ENCODE measurements at regions not wholly inside any gene's neighbourhood (a gene's known extent, or its start where the extent isn't known, plus 50 kb on each side); places are given as distances from the start of the nearest gene placed in this dataset.

GRCh38 chr6:113486199-113486598, 370.9 kb upstream of the MARCKS start:
- peak in 1 of 2 donors; percentile 4 for DNase-seq

GRCh38 chr6:113487489-113488058, 369.6 kb upstream of the MARCKS start:
- DNase-seq, result no peak

DNA sequence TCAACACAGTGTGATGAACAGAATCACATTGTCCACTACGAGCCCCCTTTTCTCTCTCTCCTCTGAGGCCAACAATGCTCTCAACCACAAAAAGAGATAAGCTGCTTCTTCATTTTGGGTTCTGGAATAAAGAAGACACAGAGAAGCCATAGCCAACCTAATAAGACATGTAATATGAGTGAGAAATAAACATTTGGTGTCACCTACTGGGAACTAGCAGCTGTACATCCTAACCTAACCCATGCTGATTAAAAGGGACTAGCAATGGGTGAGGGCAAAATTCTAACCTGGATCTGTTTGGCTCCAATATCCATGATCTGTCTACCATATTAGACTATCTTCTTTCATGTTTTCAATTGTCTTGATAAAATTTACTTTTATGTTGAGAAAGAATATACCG, 369.1 kb upstream of the MARCKS start:
- DNase-seq, result peak in 1 of 2 donors; percentile 19

- DNase-seq, result no peak
These were observed 368.1 kb upstream of the MARCKS start for GRCh38 chr6:113488812-113489685.

- no peak for DNase-seq
These were observed 367.0 kb upstream of the MARCKS start for GRCh38 chr6:113489952-113490746.

GRCh38 chr6:113491376-113491775, 365.8 kb upstream of the MARCKS start:
- no peak for DNase-seq

DNA sequence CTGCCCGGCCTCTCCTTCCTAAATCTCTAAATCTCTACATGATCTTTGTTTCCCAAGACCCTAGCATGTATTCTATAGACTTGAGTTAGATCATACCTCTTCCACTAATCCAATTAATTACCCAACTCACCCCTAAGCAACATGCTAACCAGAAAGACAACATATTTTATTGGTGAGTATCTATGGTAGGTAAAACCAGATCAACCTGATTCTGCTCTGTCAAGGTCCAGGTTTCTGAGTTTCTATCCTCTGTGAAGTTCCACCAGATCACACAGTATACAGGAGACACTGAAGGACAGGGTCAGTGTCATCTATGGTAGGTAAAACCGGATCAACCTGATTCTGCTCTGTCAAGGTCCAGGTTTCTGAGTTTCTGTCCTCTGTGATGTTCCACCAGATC, 363.2 kb upstream of the MARCKS start:
- no peak for DNase-seq

DNA sequence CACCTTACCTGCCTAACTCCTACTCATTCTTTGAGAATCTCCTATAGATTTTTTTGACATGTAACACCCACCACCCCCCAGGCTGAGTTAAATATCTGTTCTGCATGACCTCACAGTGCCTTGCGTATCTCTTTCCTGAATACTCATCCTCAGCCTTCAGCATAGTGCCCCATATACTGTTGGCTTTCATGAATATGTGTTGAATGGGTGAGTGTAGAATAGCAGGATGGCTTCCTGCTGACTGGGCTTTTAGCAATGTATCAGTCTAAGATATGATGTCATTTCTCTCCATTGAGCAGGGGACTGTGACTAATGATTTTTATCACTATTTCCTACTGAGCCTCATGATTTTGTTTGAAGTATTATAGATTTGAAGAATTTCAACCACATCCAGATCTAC, 361.6 kb upstream of the MARCKS start:
- no peak for DNase-seq

GRCh38 chr6:113496166-113496565, 361.0 kb upstream of the MARCKS start:
- DNase-seq, result no peak

GRCh38 chr6:113500221-113500620, 356.9 kb upstream of the MARCKS start:
- DNase-seq, result no peak

GRCh38 chr6:113505084-113505699, 352.0 kb upstream of the MARCKS start:
- DNase-seq, result no peak

DNA sequence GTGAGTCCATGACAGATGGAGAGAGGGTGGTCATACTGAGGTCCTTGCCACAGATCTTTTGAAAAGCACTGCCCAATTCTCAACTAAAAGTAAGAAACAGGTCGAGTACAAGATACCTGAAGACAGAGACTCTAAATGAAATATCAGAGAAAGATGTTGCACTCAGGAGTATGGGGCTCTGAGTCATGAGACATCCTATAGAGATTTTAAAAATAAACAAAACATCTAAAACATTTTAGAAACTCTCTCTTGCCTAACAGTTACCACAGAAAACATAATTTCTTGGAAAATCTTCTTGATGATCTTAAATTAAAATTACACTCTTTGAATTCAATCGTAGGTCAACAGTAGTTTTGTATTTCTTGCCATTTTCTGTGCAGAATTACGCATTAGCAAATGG, 348.9 kb upstream of the MARCKS start:
- DNase-seq, result no peak

- DNase-seq, result no peak
These were observed 346.0 kb upstream of the MARCKS start for GRCh38 chr6:113511100-113511499.

- DNase-seq, result no peak
These were observed 344.6 kb upstream of the MARCKS start for GRCh38 chr6:113512576-113512975.

- no peak for DNase-seq
These were observed 344.1 kb upstream of the MARCKS start for GRCh38 chr6:113513086-113513485.

- no peak for DNase-seq
These were observed 334.8 kb upstream of the MARCKS start for GRCh38 chr6:113522376-113522775.

DNA sequence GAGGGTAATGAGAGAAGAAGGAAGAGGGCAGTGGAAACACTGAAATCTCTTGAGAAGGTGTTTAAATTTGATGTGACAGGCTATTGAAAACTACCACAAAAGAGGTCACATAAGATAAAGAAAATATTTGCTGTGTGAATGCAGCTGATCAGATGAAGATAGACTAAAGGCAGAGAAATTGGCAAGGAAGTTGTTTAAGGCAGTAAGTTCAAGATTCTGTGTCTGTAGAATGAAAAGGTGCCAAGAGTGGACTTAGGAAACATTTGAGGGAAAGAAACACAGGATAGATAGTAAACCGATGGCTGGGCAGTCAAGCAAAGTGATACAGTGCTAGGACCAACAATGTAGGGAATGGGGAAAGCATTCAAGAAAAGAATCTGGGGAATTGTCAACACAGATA, 332.3 kb upstream of the MARCKS start:
- no peak for DNase-seq

GRCh38 chr6:113526553-113526952, 330.6 kb upstream of the MARCKS start:
- DNase-seq, result no peak

DNA sequence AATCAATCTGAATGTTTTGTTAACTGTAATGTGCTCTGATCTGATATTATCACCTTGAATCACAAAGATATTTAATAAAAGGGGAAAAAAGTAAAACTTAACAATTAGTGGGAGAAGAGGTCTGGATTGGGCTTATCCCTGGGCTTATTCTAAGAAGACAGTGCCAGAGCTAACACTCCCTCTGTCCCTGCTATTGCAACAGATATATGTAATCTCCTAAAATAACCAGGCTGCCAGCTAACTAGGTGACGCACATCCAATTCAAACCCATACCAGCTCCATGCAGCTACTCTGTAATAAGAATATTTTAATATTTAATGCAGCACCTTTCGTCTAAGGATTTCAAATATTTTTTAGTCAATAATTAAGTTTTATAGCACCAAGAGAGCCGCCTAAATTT, 330.1 kb upstream of the MARCKS start:
- no peak for DNase-seq

DNA sequence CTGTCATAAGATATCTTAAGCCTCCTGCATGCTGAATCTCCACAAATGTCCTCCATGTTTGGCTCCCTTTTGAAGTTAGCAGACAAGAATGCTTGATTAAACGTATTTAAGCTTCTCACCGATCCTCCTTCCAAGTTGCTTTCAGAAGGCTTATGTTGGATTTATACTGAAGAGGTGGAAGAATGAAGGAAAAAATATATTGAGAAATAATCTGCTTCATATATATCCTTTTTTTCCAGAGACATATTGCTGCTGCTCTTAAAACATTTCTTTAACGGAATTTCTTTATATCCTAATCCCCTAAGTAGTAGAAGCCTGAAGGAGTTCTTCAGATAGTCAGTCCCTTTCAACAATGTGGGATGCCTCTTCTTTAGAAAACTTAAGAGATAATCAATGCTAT, 329.0 kb upstream of the MARCKS start:
- no peak for DNase-seq

GRCh38 chr6:113529196-113529595, 327.9 kb upstream of the MARCKS start:
- no peak for DNase-seq

- DNase-seq, result no peak
These were observed 327.3 kb upstream of the MARCKS start for GRCh38 chr6:113529879-113530278.

DNA sequence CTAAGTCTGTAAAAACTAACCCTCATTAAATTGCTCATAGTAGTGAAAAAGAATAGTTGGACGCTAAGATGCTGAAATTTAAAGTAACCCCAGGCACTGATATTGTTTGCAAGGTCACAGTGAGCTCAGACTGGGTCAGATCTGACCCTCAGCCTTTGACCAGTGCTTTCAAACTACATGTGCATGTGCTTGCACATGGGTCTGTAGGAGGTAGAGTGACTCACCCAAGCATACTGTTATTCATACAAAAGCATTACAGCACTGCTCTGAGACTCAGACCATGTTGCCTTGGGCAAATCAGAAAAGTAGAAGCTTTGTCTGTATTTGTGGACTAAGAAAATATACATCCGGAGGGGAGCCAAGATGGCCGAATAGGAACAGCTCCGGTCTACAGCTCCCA, 326.4 kb upstream of the MARCKS start:
- DNase-seq, result peak in 1 of 2 donors; percentile 49

Data from inflammatory macrophage (primary cell).